SU-DHL-6 (cell line): ENCODE measurements at regions not wholly inside any gene's neighbourhood (a gene's known extent, or its start where the extent isn't known, plus 50 kb on each side); places are given as distances from the start of the nearest gene placed in this dataset.

Experiments used
- H2AFZ ChIP-seq: fragments of 200-600 bp; sonication (generic); 2 replicates; pipeline ENCODE4 v1.6.1; 2014; ENCODE audit warnings: low read depth, mild to moderate bottlenecking, moderate library complexity, mixed read lengths, antibody characterized with exemption, low read length; ENCODE audit not compliant: severe bottlenecking
- H3F3A ChIP-seq: fragments of 200-600 bp; shearing (Covaris generic); 2 replicates; pipeline ENCODE4 v1.6.0; 2016; ENCODE audit warnings: antibody characterized with exemption, mild to moderate bottlenecking; ENCODE audit not compliant: insufficient read depth
- H3K27ac ChIP-seq: fragments of 200-600 bp; sonication (generic); 2 replicates; pipeline ENCODE4 v1.5.1; 2016; ENCODE audit warnings: low read depth, mild to moderate bottlenecking, low read length, moderate library complexity, mixed read lengths
- H3K27me3 ChIP-seq: fragments of 200-600 bp; sonication (generic), shearing (Covaris generic); 2 replicates; pipeline ENCODE4 v1.6.0; 2014; ENCODE audit warnings: mild to moderate bottlenecking, low read length
- H3K36me3 ChIP-seq: fragments of 200-600 bp; sonication (generic); 2 replicates; pipeline ENCODE4 v1.6.1; 2014; ENCODE audit warnings: mild to moderate bottlenecking, low read length, mixed read lengths
- H3K4me2 ChIP-seq: fragments of 300-600, 200-600 bp; shearing (Covaris generic), sonication (generic); 2 replicates; pipeline ENCODE4 v1.6.0; 2014; ENCODE audit warnings: low read length, low read depth, mild to moderate bottlenecking; ENCODE audit not compliant: poor library complexity, severe bottlenecking
- H3K4me3 ChIP-seq: fragments of 200-600 bp; sonication (generic); 2 replicates; pipeline ENCODE4 v1.5.1; 2014; ENCODE audit warnings: antibody characterized with exemption, low read length, mild to moderate bottlenecking, mixed read lengths; ENCODE audit not compliant: insufficient read depth, poor library complexity, severe bottlenecking
- H3K79me2 ChIP-seq: fragments of 200-600 bp; sonication (generic); 2 replicates; pipeline ENCODE4 v1.6.1; 2014; ENCODE audit warnings: mild to moderate bottlenecking, low read length, moderate library complexity; ENCODE audit not compliant: insufficient read depth
- H3K9ac ChIP-seq: fragments of 200-600 bp; sonication (generic); 2 replicates; pipeline ENCODE4 v1.7.0; 2014; ENCODE audit warnings: mild to moderate bottlenecking, low read length
- H3K9me2 ChIP-seq: fragments of 200-600 bp; sonication (generic); replicated peaks from 2 replicates; pipeline ENCODE4 v1.6.1; 2014; ENCODE audit warnings: low read length; ENCODE audit not compliant: insufficient read depth
- H3K9me3 ChIP-seq: fragments of 200-600 bp; sonication (generic); 2 replicates; pipeline ENCODE4 v1.6.1; 2014; ENCODE audit warnings: low read length, mixed read lengths; ENCODE audit not compliant: insufficient read depth
- H4K20me1 ChIP-seq: fragments of 200-600 bp; sonication (generic); 2 replicates; pipeline ENCODE4 v1.6.1; 2014; ENCODE audit warnings: low read depth, mild to moderate bottlenecking, antibody characterized with exemption, low read length, moderate library complexity, mixed read lengths
- CTCF ChIP-seq: fragments of 200-600 bp; sonication (generic); IDR thresholded peaks from one replicate; pipeline ENCODE4 v1.5.1; 2017; ENCODE audit warnings: antibody characterized with exemption, mild to moderate bottlenecking, low read length, moderate library complexity; ENCODE audit not compliant: insufficient read depth, poor library complexity, severe bottlenecking
- EZH2phosphoT487 ChIP-seq: fragments of 200-600 bp; sonication (generic), shearing (Covaris generic); conservative IDR thresholded peaks from 2 replicates; pipeline ENCODE4 v1.6.1; 2018; ENCODE audit warnings: mild to moderate bottlenecking, antibody characterized with exemption, low read length, moderate library complexity, mixed read lengths

GRCh38 chr4:180811556-180811955, 1431.6 kb upstream of the TENM3 start:
- Histone ChIP-seq H3K4me3 (no peak overlapping the region), H4K20me1 (no peaks in the 10 kb centered on the region), H3K27me3 (no peaks in the 10 kb centered on the region), H3K36me3 (no peaks in the 10 kb centered on the region), H3K9me2 (no peaks in the 10 kb centered on the region), H3K9me3 (no peaks in the 10 kb centered on the region), H3F3A (no peaks in the 10 kb centered on the region), H3K9ac (no peak overlapping the region), H3K4me2 (no peak overlapping the region), H3K27ac (no peak overlapping the region), H3K79me2 (no peaks in the 10 kb centered on the region), H2AFZ (no peak overlapping the region)
- no peak for TF ChIP-seq CTCF
- no peak for TF ChIP-seq EZH2phosphoT487

GRCh38 chr4:180812783-180813182, 1430.4 kb upstream of the TENM3 start:
- no peak overlapping the region for H3K4me3 ChIP-seq
- H3K9me2 ChIP-seq, result no peaks in the 10 kb centered on the region
- H2AFZ ChIP-seq, result no peak overlapping the region
- no peak overlapping the region for H3K9ac ChIP-seq
- no peaks in the 10 kb centered on the region for H3K27me3 ChIP-seq
- H3K9me3 ChIP-seq, result no peaks in the 10 kb centered on the region
- no peak overlapping the region for H3K4me2 ChIP-seq
- TF ChIP-seq EZH2phosphoT487 (no peak), CTCF (no peak)
- H3K36me3 ChIP-seq, result no peaks in the 10 kb centered on the region
- no peaks in the 10 kb centered on the region for H3F3A ChIP-seq
- H3K79me2 ChIP-seq, result no peaks in the 10 kb centered on the region
- no peak overlapping the region for H3K27ac ChIP-seq
- H4K20me1 ChIP-seq, result no peaks in the 10 kb centered on the region

- no peaks in the 10 kb centered on the region for H3K9me3 ChIP-seq
- no peaks in the 10 kb centered on the region for H3K27me3 ChIP-seq
- H3K9ac ChIP-seq, result no peak overlapping the region
- no peaks in the 10 kb centered on the region for H4K20me1 ChIP-seq
- H3K36me3 ChIP-seq, result no peaks in the 10 kb centered on the region
- H3K27ac ChIP-seq, result no peak overlapping the region
- H3K4me2 ChIP-seq, result no peak overlapping the region
- no peaks in the 10 kb centered on the region for H3K79me2 ChIP-seq
- no peaks in the 10 kb centered on the region for H3K9me2 ChIP-seq
- no peaks in the 10 kb centered on the region for H3F3A ChIP-seq
- no peak overlapping the region for H3K4me3 ChIP-seq
- TF ChIP-seq EZH2phosphoT487 (no peak), CTCF (no peak)
- H2AFZ ChIP-seq, result no peak overlapping the region
These were observed 1428.3 kb upstream of the TENM3 start for GRCh38 chr4:180814875-180815417.
